ENCODE measurements at regions not wholly inside any gene's neighbourhood (a gene's known extent, or its start where the extent isn't known, plus 50 kb on each side); places are given as distances from the start of the nearest gene placed in this dataset.
"Not testable (repeated sequence)": the region's sequence is repeated elsewhere in the genome, so short reads cannot be mapped to it uniquely, and the experiment has no call there.

- DNase-seq (ENCODE audit: low read depth), result no peak
Measured at GRCh38 chr3:86887876-86888275, 103.1 kb downstream of the VGLL3 start.

GRCh38 chr3:86880066-86880465, 110.9 kb downstream of the VGLL3 start:
- no peak for DNase-seq (ENCODE audit: low read depth)

- DNase-seq (ENCODE audit: low read depth), result not testable (repeated sequence)
Measured at GRCh38 chr3:86876504-86877181, 114.3 kb downstream of the VGLL3 start.

- DNase-seq (ENCODE audit: low read depth), result not testable (repeated sequence)
Measured at GRCh38 chr3:86874790-86875189, 116.2 kb downstream of the VGLL3 start.

- DNase-seq (ENCODE audit: low read depth), result no peak
Measured at GRCh38 chr3:86869566-86869965, 121.4 kb downstream of the VGLL3 start.

GRCh38 chr3:86867982-86868381, 123.0 kb downstream of the VGLL3 start:
- peak; percentile 8 for DNase-seq (ENCODE audit: low read depth)

DNA sequence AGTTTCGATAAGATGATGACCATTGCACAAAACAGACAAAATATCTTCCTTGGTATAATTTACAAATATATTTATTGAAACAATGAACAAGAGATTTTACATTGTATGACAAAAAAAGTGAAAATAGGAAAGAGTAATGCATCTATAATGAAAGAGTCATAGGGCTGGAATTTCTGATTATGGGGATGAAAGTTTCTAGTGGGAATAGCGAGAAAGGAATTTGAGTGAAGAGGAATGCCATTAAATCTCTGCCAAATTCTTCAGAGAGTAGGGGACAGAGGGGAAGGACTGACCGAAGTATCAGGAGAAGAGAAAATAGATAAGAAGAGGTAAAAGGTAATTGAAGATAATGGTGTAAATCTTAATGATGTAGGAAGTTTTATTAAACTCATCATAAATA, 125.4 kb downstream of the VGLL3 start:
- DNase-seq (ENCODE audit: low read depth), result peak; percentile 5

DNA sequence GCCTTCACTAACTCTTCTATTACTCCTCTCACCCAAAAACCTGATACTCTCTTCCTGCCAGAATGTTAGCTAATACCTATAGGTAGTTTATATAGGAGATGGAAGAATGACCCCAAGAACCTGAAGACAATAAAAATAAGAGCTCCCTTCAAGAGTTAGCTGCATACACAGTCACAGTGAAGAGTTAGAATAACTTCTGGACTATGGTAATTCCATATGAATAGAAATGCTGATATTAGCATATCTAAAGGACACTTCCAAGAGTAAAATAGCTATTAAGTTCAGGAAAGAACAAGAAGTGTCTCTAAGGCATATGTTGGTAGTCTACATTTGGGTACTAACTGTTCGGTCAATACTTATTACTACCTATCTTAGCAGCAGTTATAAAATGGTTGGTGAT, 134.2 kb downstream of the VGLL3 start:
- DNase-seq (ENCODE audit: low read depth), result no peak

- no peak for DNase-seq (ENCODE audit: low read depth)
Measured at GRCh38 chr3:86849991-86850390, 141.0 kb downstream of the VGLL3 start.

GRCh38 chr3:86845726-86846125, 145.2 kb downstream of the VGLL3 start:
- no peak for DNase-seq (ENCODE audit: low read depth)

DNA sequence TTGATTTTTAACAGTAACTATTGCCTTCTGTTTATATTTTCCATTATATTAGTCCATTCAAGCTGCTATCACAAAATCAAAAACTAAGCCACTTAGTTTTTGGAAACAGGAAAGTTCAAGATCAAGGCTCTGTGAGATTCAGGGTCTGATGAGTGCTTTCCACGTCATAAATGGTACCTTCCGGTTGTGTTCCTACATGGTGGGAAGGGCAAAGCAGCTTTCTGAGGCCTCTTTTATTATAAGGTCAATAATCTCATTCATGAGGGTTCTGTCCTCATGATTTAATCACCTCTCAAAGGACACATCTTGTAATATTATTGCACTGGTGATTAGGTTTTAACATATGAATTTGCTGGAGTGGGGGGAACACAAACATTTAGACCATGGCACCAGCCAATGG, 152.0 kb downstream of the VGLL3 start:
- no peak for DNase-seq (ENCODE audit: low read depth)

GRCh38 chr3:86837871-86838270, 153.1 kb downstream of the VGLL3 start:
- DNase-seq (ENCODE audit: low read depth), result peak; percentile 47

DNA sequence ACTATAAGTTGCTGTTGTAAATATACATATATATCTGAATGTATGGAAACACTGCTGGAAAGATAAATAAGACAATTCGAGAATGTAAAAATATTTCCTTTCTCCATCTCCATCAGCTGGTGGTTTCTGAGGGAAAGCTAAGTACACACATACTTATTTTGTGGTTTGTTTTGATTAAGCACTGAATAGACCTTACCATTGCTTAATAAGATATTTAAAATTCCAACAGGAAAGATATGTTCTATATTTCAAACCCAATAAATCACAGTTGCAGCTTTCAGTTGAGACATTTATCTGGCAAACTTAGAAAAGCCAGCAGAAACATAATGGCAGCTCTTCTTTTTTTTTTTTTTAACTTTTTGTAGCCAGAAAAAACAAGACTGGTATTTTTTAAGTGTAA, 160.4 kb downstream of the VGLL3 start:
- peak; percentile 70 for DNase-seq (ENCODE audit: low read depth)

- DNase-seq (ENCODE audit: low read depth), result no peak
Measured at GRCh38 chr3:86828751-86829150, 162.2 kb downstream of the VGLL3 start.

DNA sequence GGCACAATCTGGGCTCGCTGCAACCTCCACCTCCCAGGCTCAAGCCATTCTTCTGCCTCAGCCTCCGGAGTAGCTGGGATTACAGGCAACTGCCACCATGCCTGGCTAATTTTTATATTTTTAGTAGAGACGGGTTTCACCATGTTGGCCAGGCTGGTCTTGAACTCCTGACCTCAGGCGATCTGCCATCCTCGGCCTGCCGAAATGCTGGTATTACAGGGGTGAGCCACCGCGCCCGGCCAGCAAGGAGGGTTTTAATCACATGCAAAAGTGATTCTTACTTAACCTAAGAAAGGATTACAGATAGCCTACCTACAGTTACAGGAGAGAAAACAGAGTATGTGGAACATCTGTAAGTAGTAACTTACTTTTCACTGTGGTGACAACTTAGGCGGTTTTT, 163.4 kb downstream of the VGLL3 start:
- DNase-seq (ENCODE audit: low read depth), result not testable (repeated sequence)

GRCh38 chr3:86826292-86826691, 164.7 kb downstream of the VGLL3 start:
- no peak for DNase-seq (ENCODE audit: low read depth)

DNA sequence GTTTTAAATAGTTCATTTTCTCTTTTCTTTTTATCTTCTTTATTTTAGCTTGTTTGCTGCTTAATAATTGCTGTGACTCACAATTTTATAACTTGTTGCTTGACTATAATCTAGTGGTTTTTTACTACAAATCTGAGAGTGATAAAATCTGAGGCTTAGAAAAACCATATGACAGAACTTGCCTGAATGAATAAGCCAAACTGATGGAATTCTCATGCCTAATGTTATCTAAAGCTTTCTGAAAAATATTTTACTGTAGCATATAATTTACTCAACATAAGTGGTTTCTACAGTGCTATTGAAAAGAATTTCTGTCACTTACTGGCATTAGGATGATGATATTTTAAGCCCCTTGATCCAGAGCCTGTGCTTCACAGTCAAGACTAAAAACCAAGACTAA, 175.1 kb downstream of the VGLL3 start:
- peak; percentile 3 for DNase-seq (ENCODE audit: low read depth)

DNA sequence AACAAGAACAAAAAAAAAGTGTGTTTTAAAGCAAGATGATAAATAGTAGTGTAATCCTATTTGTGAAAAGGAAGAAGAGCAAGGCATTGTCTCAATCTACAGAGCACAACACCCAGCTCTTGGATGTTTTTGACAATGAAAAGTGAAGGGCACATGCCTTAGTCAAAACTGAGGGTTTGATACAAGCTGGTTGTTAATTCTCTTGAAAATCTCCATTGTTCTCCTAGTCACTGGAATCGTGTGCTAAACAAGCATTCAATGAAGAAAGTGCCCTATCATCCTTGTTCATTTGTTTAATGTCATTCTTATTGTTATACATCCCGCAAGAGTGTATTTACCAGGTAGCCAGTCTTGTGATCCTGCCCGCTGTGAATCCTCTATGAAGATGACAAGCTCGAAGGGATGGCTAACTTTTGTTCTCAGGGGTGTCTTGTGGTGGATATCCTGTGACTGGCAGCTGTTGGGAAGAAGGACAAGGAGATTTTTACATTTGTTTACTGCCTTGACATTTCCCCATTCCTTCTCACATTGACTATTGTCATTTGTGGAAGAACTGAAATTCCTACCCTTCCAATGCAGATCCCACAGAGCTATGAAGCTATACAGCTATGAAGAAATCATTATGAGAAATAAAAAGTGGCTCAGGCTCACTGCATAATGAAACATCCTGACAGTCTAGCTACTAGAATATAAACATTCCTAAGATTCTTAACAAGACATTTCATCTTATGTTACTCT, 175.9 kb downstream of the VGLL3 start:
- DNase-seq (ENCODE audit: low read depth), result peak; percentile 62

GRCh38 chr3:86814321-86814720, 176.6 kb downstream of the VGLL3 start:
- DNase-seq (ENCODE audit: low read depth), result no peak

GRCh38 chr3:86801921-86802320, 189.0 kb downstream of the VGLL3 start:
- peak; percentile 44 for DNase-seq (ENCODE audit: low read depth)

DNA sequence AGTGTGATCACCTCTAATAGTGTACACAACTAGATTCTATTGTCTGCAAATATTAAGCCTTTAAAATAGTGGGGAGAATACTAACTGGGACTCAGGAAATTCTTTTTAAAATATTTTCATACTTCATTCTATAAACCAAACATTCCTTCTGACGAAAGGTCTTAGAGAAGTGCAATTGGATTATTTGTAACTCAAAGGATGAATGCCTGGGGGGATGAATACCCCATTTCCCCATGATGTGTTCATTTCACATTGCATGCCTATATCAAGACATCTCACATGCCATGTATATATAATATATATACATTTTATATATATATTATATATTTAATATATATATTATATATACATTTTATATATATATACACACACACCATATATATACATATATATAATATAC, 189.9 kb downstream of the VGLL3 start:
- peak; percentile 18 for DNase-seq (ENCODE audit: low read depth)

- DNase-seq (ENCODE audit: low read depth), result peak; percentile 20
Measured at GRCh38 chr3:86800116-86800515, 190.8 kb downstream of the VGLL3 start.

DNA sequence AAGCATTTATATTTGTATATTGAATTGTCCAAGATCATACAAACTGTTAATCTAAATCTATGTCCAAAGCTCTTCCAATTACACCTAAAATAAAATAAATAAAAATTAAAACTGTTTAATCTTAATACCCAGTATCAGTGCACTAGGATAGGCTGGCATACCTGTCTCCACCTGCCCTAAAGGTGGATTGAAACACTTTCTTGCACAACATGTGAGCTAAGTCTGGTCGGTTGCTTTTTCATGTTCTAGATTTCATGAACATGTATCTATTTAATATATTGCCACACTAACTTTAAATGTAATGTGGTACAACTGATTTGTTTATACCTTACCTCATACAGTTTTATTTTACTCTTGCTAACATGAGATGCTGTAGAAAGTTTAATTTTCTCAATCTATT, 193.0 kb downstream of the VGLL3 start:
- no peak for DNase-seq (ENCODE audit: low read depth)
